HG03354 (cell line): ENCODE measurements at regions not wholly inside any gene's neighbourhood (a gene's known extent, or its start where the extent isn't known, plus 50 kb on each side); places are given as distances from the start of the nearest gene placed in this dataset.

Experiments used
- ATAC-seq: cut with Tn5 transposase; IDR thresholded peaks from one replicate; pipeline ENCODE4 v1.9.1; 2021; ENCODE audit warnings: mild to moderate bottlenecking; ENCODE audit not compliant: unreplicated experiment, poor library complexity, severe bottlenecking

DNA sequence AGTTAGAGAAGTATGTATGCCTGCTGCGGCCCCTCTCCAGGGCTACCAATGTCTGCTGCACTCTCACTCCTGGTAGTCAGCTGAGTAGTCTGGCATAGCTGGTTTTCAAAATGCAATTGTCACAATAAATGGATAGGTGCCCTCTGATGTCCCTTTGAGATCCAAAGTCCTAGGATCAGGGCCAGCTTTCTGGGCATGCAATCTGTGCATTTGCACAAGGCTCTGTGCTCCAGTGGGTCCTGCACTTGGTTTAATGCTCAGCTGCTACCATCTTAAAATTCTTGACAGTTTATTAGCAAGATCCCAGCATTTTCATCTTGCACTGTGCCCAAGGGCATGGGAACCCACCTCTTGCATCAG lies 233.8 kb downstream of the LTN1 start:
- no peak for ATAC-seq

DNA sequence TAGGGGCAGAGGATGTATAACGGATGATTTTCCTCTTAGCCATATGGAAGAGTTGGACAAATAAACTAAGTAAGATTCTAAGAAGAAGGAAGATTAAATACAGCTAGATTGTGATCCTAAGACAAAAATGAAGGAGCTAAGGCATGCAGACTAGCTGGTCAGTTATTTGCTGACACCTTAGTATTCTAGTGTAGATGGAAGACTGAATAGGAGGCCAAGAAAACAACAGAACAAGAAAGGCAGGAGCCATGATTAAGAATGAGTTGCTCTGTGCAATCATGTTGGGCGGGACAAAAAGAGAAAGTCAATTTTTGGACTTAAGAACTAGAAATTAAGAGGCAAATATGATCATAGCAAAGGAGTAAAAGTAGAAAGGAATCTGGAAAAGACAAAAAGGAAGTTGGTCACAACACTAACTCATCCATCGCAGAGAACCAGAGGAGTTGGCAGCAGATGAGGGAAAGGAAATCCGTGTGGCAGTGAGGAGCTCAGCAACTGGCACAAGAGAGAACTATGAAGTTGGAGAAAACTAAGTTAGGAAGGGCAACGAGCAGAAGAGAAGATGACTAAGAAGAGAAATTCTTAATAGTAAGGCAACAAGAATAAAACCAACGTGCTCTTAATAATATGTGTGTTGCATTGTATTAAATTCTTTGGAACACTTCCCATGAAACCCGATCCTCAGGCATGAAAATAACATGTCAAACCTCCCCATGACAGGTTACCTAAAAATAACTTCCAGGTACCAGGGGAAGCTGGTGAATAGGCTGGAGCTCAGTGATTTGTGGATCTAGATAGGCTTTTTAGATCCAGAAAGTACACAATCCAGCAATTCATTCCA lies 234.4 kb downstream of the LTN1 start:
- ATAC-seq: no peak

DNA sequence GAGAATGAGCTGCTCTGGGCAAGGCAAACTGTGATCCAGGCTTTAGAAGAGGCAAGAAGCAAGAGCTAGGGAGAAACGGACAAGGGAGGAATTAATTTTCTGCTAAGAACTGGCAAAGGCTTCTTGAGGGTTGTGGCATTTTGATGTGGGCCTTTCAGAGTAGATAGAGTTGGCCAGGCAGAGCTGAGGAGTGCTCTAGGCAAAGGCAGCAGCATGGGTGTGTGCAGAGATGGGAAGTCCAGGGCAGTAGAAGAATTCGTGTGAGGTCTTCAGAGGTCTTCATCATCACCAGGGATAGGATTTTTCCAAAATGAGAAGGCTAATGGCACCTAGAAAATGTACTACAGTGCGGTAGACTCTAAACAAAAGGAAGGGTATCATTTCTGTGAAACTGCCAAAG lies 237.8 kb downstream of the LTN1 start:
- ATAC-seq: no peak

DNA sequence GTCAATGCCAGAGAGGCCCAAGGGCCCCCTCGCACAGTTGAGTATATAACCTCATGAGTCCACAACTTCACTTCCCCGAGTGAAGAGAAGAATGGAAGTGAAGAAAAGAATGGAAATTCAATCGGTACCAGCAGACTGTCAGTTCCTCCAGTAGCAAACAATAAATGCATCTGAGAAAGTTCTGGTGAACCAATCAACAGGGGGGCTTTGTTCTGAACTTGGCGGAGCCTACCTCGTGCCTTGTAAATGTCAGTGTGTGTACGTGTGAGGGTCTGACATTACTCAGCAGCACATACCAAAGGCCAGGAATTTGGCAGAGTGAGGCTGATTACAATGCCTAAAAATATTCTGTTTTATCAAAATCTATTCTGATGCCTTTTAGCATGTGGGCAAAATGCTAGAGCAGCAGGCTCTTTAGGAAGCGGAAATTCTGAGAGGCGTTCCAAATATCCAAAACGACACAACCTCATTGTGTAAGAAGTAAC lies 238.5 kb downstream of the LTN1 start:
- ATAC-seq: no peak

DNA sequence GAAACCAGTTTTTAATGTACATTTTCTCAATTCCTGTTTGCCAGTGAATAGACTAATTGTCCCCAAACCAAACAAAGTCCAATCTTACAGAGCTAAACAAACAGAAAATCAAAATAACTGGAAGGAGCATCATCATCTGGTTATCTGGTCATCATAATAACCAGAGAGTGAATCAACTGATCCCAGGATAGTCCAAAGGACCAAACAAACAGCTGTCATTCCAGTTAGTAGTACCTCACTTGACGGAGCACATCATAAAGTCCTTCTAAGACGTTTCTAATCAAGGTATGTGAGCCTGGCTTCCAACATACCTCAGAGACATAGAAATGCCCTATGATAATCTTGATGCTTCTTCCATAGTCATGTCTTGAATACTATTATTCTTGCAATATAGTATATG lies 240.5 kb downstream of the LTN1 start:
- ATAC-seq: no peak

DNA sequence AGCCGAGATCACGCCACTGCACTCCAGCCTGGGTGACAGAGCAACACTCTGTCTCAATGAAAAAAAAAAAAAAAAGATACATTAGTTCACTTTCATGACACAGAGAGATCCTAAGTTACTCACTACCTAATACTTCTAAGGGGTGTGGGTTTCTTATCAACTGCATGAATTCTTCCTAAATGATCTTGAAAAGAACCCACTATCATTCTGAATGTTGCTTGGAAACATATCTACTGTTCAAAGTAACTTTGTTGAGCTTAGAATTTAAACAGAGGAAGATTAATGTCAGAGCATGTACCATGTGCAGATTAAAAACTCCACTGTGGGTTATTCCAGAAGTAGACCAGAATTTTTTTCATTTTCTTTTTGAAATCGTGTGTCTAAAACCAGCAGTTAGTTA lies 241.5 kb downstream of the LTN1 start:
- ATAC-seq: no peak

DNA sequence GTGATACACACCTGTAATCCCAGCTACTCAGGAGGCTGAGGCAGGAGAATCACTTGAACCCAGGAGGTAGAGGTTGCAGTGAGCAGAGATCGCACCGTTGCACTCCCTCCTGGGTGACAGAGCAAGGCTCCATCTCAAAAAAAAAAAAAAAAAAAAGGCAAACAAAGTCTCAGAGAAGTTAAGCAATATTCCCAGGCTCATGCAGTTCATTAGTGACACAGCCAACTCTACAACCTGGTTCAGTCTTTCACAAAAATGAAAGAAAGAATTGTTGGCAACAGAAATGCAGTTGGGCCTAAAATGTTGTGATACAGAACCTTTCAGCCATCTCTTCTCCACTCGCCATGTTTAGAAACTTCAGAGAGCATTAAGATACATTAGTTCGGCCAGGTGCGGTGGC lies 242.1 kb downstream of the LTN1 start:
- ATAC-seq: no peak

DNA sequence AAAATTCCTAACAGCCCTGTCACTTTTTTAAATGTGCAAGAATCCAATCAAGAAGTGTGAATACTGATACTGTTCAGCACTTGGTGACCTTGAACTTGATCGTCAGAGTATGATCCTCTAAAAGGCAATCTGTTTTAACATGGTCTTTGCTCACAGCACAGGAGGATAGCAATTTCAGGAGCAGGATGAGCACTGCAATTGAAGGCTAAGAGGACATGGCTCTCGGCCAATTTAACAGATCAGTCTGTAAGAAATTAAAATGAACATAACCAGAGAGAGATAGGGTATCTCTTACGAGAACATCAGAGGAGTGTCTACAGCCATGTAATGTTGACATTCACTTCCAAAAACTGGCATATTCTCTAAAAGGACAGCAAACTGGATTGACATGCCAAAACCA lies 243.1 kb downstream of the LTN1 start:
- no peak for ATAC-seq

DNA sequence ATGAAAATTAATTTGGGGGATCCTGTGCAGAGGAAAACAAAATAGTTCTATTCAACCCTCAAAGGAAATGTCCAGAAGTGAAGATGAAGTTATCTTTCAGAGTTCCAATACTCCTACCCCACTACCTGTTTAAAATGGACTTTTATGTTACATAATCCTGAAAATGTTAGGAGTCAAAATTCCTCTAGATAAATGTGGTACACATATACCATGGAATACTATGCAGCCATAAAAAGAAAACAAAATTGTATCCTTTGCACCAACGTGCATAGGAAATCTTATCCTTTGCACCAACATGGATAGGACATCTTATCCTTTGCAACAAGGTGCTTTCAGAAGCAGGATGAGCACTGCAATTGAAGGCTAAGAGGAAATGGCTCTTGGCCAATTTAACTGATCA lies 245.2 kb downstream of the LTN1 start:
- no peak for ATAC-seq

DNA sequence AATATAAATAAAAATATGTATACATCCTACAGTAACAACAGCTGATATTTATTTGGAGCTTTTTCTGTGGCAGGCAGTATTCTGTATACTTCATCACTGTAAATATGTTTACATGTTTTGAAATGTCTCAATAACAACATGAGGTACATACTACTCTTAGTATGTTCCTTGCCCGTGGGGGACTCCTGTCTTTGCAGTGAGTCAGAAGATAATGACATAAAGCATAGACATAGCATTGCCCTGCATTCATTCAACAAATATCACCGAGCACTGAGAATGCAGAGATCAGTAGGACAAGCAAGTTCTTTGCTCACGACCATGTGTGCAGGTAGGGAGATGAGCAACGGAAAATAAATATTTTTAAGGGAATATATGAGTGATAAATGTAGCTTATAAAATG lies 246.5 kb downstream of the LTN1 start:
- no peak for ATAC-seq

DNA sequence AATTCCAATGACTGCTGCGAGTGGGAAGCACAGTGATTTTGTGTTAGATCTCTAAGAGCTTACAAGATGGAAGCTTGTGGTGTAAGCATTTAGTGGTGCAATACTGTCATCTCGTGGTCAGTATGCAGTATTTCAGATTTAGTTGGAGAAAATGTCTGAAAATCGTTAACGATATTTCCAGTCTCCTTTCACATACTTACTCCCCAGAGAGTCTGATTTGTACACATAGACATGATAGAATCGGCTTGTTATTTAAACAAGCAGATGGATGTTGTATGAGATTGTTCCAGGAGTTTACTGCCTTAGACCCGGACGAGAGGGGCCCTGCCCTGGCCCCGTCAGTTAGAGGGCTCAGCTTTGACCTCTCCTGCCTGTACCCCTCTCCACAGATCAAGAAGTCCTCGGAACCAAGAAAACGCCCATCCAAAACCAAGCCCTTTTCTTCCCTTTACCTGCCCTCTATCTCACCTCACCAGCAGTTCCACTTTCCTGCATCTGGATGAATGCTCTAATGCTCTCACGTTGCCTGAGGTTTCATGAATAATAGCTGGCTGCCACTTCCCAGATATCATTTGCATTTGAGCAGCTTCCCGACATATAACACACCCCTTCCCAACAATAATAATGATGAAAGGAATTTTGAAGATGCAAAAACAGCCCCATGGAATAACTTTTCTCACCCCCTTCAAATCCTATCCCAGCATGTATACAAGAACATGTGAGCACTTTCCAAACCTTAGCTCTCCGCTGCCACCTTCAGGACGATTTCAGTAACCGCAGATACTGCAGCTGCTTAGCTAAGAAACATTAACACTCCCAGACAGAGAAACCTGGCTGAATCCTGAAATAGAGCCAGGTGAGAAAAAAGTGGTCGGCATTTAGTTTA lies 247.3 kb downstream of the LTN1 start:
- peak; percentile 85 for ATAC-seq

DNA sequence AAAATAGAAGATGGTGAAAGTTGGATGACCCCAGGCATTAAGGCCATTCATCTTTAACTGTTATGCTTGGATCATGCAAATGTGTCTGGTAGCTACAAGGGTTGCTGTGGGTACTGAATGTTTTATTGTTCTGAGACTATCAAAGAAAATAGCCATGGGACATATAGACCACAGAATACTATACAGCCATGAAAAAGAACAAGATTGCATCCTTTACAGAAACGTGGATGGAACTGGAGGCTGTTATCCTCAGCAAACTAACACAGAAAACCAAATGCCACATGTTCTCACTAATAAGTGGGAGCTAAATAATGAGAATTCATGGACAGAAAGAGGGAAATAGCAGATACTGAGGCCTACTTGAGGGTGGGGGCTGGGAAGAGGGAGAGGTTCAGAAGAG lies 249.0 kb downstream of the LTN1 start:
- no peak for ATAC-seq

DNA sequence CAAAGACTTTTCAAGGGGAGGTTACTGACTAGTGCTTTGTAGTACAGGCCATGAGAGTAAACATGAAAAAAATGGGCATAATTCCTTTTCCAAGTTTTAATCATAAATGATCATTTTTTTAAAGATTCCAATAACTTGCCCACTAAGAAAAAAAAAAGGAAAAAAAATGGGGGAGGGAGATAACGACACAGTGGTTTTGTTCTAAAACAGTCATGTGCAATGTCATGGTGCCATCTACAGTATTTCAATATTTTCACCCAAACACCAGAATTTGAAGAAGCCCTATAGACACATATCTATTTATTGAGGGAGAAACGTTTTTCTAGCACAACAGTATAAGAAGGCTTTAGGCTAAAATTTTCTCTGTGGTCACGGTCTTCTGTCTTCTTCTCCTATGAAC lies 250.2 kb downstream of the LTN1 start:
- ATAC-seq: no peak

DNA sequence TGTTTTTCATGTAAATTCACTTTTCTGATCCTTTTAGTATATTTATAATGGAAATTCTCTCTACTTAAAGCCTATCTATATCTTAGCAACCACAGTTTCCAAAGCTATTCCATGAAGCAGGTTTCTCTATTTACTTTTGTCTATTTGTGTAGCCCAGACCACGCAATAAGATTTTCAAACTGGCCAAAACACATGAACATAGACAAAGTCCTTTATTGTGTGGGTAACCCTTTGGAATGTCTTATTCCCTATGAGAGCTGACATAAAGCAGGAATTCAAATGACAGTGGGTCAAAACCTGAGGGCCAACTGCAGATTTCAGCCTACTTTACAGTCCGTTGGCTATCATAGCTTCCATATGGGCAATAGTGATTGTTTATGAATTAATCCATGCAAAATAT lies 252.6 kb downstream of the LTN1 start:
- no peak for ATAC-seq

DNA sequence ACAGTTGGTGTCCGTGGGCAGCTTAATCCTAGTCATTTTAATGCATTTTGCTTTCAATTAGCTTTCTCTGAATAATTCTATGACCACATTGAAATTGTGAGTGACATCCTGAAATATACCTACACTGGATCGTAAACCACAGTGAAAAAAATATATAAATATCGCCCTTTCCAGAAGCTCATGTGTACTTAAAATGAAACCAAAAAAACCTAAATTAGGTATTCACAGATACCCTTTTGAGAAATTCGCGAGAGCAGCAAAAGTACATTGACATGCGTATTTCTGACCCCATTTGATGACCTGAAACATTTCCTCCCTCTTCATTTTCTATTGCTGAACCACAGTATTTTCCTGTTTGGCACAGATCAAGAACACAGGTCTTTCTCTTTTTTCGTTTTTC lies 253.8 kb downstream of the LTN1 start:
- no peak for ATAC-seq

DNA sequence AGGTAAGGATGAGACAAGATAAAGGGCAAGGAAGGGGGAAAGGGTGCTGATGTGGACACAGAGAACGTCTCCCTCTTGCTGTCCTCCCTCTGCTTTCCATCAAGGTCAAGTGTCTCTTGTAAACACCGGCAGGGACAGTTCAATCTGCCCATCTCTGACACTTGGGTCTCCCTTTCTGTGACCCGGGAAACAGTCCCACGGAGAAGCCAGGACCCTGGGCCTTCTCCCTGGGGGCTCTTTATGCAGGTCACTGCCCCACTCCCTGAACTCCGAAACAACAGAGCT lies 254.3 kb downstream of the LTN1 start:
- ATAC-seq: no peak

DNA sequence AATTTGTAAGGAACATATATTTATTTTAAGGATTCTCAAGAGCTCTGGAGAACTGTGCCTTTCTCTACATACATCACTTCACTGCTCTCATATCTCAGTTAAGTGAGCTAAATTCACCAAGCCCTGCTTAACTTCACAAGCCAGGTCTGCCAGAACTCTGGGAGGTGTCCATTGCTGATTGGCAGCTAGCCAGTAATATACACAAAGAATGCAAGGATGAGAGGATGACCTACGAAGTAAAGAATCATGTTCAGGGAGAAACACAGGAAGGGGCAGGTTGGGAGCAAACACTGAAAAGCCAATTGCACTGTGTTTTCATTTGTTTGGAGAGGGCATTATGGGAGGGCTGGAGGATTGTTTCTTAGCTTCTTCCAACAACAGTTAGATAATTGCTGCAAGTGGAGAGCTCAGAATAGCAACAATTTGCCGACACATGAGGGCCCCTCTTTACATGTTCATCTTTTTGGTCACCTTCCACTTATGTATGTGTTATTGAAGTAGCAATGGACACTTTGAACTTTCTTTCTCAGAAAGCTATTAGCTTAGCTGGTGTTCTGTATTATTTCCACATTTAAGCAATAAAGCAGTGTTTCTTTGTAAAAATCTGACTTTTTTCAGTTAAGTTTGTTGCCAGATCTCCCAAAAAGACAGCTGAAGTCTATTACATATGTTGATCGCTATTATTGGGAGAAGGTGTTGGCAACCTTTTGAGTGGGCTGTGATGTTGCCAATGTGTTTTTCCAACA lies 254.8 kb downstream of the LTN1 start:
- ATAC-seq: no peak

DNA sequence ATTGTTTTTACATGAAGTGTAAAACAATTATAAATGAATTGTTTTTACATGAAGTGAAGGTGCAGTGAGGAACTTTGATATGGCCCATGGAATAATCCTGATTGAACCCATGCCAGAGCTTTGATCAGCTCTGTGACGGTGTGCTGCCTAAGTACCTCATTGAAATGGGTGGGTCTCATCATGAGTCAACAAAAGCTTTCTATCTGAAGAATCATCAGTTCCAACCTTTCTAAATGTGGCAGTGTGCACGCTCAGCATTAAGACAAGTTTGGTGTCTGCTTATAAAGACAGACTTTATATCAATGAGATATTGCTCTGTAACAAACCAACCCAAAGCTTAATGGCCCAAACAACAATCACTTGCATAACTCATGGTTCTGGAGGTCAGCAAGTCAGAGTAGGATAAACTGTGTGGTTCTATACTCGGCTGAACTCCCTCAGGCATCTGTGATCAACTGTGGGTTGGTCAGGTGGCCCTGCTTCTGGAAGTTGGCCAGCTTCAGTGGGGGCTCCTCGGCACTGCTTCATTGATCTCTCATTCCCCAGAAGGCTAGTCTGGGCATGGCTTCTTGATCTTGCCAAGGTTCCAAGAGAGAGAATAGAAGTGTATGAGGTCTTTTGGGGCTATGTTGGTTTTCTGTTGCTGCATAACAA lies 258.0 kb downstream of the LTN1 start:
- ATAC-seq: no peak

DNA sequence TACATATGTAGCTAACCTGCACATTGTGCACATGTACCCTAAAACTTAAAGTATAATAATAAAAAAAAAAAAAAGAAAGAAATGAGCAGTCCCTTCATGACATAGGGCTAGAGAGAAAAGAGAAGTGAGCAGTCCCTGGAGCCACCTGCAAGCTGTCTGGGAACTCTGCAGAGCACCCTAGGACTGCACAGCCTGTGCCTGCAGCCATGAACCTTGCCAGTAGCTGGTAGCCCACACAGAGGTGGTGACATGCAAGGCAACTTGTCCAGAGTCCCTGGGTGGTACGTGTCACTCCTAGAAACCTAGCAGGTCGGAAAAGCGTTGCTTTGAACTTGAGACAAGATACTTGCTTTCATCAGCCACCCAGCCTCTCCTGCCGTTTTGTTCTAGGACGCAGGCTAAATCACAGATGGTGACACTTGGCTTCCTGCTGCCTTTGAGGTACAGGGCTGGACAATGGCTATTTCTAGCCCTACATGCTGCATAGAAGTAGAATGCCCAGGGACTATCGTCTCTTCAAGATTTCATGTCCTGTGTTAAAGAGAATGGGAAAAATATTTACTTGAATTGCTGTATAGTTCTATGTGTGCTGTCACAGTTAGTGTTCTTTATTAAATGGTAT lies 260.9 kb downstream of the LTN1 start:
- no peak for ATAC-seq

DNA sequence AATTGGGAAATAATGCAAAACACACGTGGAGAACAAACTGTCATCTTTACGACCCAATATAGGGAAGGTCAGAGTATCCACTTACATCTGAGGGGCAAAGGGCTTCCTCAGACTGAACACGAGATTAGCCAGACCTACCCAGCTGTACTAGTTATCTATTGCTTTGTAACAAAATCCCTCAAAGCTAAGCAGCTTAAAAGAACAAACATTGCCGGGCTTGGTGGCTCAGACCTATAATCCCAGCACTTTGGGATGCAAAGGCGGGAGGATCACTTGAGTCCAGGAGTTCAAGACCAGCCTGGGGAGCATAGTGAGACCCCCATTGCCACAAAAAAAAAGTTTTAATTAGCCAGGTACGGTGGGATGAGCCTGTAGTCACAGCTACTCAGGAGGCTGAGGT lies 262.8 kb downstream of the LTN1 start:
- no peak for ATAC-seq
